Ureter (tissue), 1 donor: ENCODE measurements at regions not wholly inside any gene's neighbourhood (a gene's known extent, or its start where the extent isn't known, plus 50 kb on each side); places are given as distances from the start of the nearest gene placed in this dataset.

ENCODE experiments used
- DNase-seq: peaks from one replicate; pipeline ENCODE4 v3.0.0-alpha.2; 2020; ENCODE audit warnings: low spot score
- donor health status: DM: yes; HTN: yes; CAD: no.

- no peak for DNase-seq
These were observed 237.9 kb downstream of the SNCA start for GRCh38 chr4:89599026-89599425.

- DNase-seq, result no peak
These were observed 238.4 kb downstream of the SNCA start for GRCh38 chr4:89598602-89599001.

GRCh38 chr4:89595125-89595789 lies 241.7 kb downstream of the SNCA start:
- no peak for DNase-seq

GRCh38 chr4:89590128-89590527 lies 246.8 kb downstream of the SNCA start:
- no peak for DNase-seq

GRCh38 chr4:89588421-89588820 lies 248.5 kb downstream of the SNCA start:
- no peak for DNase-seq

- DNase-seq, result no peak
These were observed 249.6 kb downstream of the SNCA start for GRCh38 chr4:89587364-89587763.

GRCh38 chr4:89586864-89587263 lies 250.1 kb downstream of the SNCA start:
- DNase-seq, result no peak

GRCh38 chr4:89586318-89586717 lies 250.6 kb downstream of the SNCA start:
- DNase-seq, result no peak

- no peak for DNase-seq
These were observed 254.0 kb downstream of the SNCA start for GRCh38 chr4:89582756-89583505.

GRCh38 chr4:89579771-89580170 lies 257.2 kb downstream of the SNCA start:
- no peak for DNase-seq

- DNase-seq, result no peak
These were observed 260.7 kb downstream of the SNCA start for GRCh38 chr4:89576246-89576645.

GRCh38 chr4:89575840-89576239 lies 261.1 kb downstream of the SNCA start:
- no peak for DNase-seq

- no peak for DNase-seq
These were observed 262.8 kb downstream of the SNCA start for GRCh38 chr4:89574176-89574575.

GRCh38 chr4:89573656-89574055 lies 263.3 kb downstream of the SNCA start:
- no peak for DNase-seq

GRCh38 chr4:89572224-89572858 lies 264.6 kb downstream of the SNCA start:
- no peak for DNase-seq

- no peak for DNase-seq
These were observed 263.3 kb upstream of the GPRIN3 start for GRCh38 chr4:89570931-89571330.

- no peak for DNase-seq
These were observed 260.3 kb upstream of the GPRIN3 start for GRCh38 chr4:89567936-89568335.

GRCh38 chr4:89563431-89563830 lies 255.8 kb upstream of the GPRIN3 start:
- no peak for DNase-seq

GRCh38 chr4:89562746-89563145 lies 255.1 kb upstream of the GPRIN3 start:
- DNase-seq, result no peak

- DNase-seq, result no peak
These were observed 253.4 kb upstream of the GPRIN3 start for GRCh38 chr4:89561048-89561447.

GRCh38 chr4:89558147-89558546 lies 250.5 kb upstream of the GPRIN3 start:
- DNase-seq, result no peak

- no peak for DNase-seq
These were observed 249.2 kb upstream of the GPRIN3 start for GRCh38 chr4:89556601-89557305.
